Activated CD8-positive, alpha-beta T cell treated with anti-CD3 and anti-CD28 coated beads for 36 hours (primary cell): ENCODE measurements at regions not wholly inside any gene's neighbourhood (a gene's known extent, or its start where the extent isn't known, plus 50 kb on each side); places are given as distances from the start of the nearest gene placed in this dataset.
"Not testable (repeated sequence)": the region's sequence is repeated elsewhere in the genome, so short reads cannot be mapped to it uniquely, and the experiment has no call there.

Experiments used
- ATAC-seq: fragments of 200-7000 bp; cut with Tn5 transposase; one replicate; pipeline ENCODE4 v1.10.0; 2021; ENCODE audit warnings: mild to moderate bottlenecking, moderate library complexity
- CTCF ChIA-PET: fragments of 350-600 bp; sonication (Branson Sonifier 250); formaldehyde crosslinking; loops from one replicate; lab custom pipeline; 2021; ENCODE audit warnings: antibody characterized with exemption; lab: Charles Lee
- POLR2A ChIA-PET: fragments of 350-600 bp; sonication (Branson Sonifier 250); formaldehyde crosslinking; loops from one replicate; lab custom pipeline; 2021; ENCODE audit warnings: antibody characterized with exemption; lab: Charles Lee
- DNase-seq: peaks from one replicate; pipeline ENCODE4 v3.0.0-alpha.2; 2020
- H3K27ac Mint-ChIP-seq: one replicate; pipeline ENCODE4 v1.8.0; 2021; ENCODE audit warnings: mild to moderate bottlenecking, mixed read lengths
- H3K27me3 Mint-ChIP-seq: one replicate; pipeline ENCODE4 v1.8.0; 2021; ENCODE audit warnings: mixed read lengths
- H3K36me3 Mint-ChIP-seq: one replicate; pipeline ENCODE4 v1.8.0; 2021; ENCODE audit warnings: low read depth, mixed read lengths
- H3K4me1 Mint-ChIP-seq: one replicate; pipeline ENCODE4 v1.8.0; 2021; ENCODE audit warnings: low read depth, mixed read lengths
- H3K4me3 Mint-ChIP-seq: one replicate; pipeline ENCODE4 v1.8.0; 2021; ENCODE audit warnings: mild to moderate bottlenecking, moderate library complexity, mixed read lengths
- H3K9me3 Mint-ChIP-seq: one replicate; pipeline ENCODE4 v1.8.0; 2021; ENCODE audit warnings: mixed read lengths
- intact Hi-C: fragments of 100-400 bp; cut with micrococcal nuclease; formaldehyde crosslinking; loops from one replicate; pipeline ENCODE4 v1.10.0; 2022
- TF ChIP-seq, protein P1 (sequence below): fragments of 200-600 bp; IDR thresholded peaks from one replicate; pipeline ENCODE4 v1.8.0; 2022; ENCODE audit warnings: antibody characterized with exemption, mild to moderate bottlenecking

DNA sequence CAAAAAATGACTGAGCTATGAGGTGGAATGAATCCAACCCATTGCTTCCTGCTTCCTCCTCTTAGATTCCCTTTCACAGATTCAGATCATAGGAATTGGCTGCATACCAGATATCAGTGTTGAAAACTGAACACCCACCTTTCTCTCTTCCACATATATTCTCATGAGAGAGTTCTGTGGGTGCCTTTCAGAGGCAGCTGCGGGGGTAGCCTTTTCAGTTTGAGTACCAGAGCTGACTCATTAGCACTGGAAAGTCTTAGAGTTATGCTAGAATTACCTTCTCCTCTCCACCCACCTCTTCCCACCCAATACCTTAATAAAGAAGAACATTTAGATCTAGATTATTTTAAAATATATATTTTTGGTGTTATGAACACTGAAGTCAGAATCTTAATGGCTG lies 495.4 kb upstream of the SEL1L start:
- DNase-seq: no peak
- ChIA-PET POLR2A (no interaction called here), CTCF (no interaction called here)
- Mint-ChIP-seq H3K4me3 (no peak overlapping the region), H3K4me1 (no peaks in the 10 kb centered on the region), H3K9me3 (peaks cover 14% of the 10 kb centered on the region), H3K27me3 (no peaks in the 10 kb centered on the region), H3K27ac (no peak overlapping the region), H3K36me3 (no peaks in the 10 kb centered on the region)
- intact Hi-C loops: no loop called here
- no peak for ATAC-seq
- TF ChIP-seq, protein P1, sequence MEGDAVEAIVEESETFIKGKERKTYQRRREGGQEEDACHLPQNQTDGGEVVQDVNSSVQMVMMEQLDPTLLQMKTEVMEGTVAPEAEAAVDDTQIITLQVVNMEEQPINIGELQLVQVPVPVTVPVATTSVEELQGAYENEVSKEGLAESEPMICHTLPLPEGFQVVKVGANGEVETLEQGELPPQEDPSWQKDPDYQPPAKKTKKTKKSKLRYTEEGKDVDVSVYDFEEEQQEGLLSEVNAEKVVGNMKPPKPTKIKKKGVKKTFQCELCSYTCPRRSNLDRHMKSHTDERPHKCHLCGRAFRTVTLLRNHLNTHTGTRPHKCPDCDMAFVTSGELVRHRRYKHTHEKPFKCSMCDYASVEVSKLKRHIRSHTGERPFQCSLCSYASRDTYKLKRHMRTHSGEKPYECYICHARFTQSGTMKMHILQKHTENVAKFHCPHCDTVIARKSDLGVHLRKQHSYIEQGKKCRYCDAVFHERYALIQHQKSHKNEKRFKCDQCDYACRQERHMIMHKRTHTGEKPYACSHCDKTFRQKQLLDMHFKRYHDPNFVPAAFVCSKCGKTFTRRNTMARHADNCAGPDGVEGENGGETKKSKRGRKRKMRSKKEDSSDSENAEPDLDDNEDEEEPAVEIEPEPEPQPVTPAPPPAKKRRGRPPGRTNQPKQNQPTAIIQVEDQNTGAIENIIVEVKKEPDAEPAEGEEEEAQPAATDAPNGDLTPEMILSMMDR: no peak

DNA sequence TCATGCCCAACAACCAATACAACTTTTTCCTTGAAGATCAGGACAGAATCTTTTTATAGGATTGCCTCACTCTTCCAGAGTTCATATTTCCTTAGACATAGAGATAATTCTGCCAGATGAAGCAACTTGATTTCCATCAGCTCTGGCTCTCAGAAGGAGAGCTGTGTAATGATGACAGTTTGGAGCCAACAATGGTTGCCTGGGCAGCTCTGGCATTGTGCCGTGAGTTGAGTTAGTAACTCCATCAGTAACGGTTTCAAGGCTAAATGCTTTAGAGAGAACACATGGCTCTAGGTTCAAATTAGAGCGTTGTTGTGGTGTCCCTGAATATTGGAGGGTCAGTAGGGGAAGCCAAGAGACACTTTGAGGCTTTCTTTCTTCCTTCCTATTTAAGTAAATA lies 501.7 kb upstream of the SEL1L start:
- intact Hi-C loops: no loop called here
- TF ChIP-seq, protein P1: no peak
- DNase-seq: no peak
- Mint-ChIP-seq H3K27ac (no peak overlapping the region), H3K36me3 (no peaks in the 10 kb centered on the region), H3K4me1 (no peaks in the 10 kb centered on the region), H3K4me3 (no peak overlapping the region), H3K27me3 (no peaks in the 10 kb centered on the region), H3K9me3 (no peaks in the 10 kb centered on the region)
- ChIA-PET CTCF (no interaction called here), POLR2A (no interaction called here)
- ATAC-seq: no peak

DNA sequence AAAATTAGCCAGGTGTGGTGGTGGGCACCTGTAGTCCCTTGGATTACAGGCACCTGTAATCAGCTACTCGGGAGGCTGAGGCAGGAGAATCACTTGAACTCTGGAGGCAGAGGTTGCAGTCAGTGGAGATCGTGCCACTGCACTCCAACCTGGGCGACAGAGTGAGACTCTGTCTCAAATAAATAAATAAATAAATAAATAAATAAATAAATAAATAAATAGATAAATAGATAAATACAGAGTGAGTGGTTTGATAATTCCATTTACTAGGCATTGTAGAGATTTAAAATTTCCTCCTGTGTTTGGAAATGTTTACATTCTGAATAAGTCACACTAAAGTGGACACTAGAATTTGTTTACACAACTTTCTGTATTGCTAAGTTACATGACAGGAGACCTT lies 504.4 kb upstream of the SEL1L start:
- H3K36me3 Mint-ChIP-seq, ATAC-seq, intact Hi-C loops, DNase-seq, H3K9me3 Mint-ChIP-seq, POLR2A ChIA-PET, H3K27me3 Mint-ChIP-seq, H3K27ac Mint-ChIP-seq, H3K4me3 Mint-ChIP-seq, H3K4me1 Mint-ChIP-seq, CTCF ChIA-PET: not testable (repeated sequence)

DNA sequence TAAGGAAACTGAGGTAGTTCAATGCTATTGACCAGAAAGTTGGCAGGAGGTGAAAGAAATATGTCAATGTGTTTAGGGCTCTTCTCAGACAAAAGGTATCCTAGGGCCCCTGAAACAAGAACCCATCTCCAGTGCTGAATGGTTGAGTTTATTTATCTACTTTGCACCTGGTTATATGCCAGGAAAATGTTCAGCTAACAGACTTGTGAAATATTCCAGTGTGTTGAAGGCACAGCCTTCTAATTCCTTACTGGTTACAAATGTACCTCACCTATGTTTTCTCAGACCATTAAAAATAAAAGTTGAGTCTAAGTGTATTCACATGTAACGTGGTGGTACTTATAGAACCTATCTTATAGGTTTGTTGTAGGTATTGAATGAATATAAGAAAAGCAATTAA lies 511.7 kb upstream of the SEL1L start:
- ChIA-PET POLR2A (no interaction called here), CTCF (no interaction called here)
- no peaks in the 10 kb centered on the region for H3K4me1 Mint-ChIP-seq
- DNase-seq (no peak), ATAC-seq (no peak)
- no peak overlapping the region for H3K4me3 Mint-ChIP-seq
- H3K27ac Mint-ChIP-seq: no peak overlapping the region
- intact Hi-C loops: no loop called here
- no peaks in the 10 kb centered on the region for H3K27me3 Mint-ChIP-seq
- no peaks in the 10 kb centered on the region for H3K9me3 Mint-ChIP-seq
- TF ChIP-seq, protein P1: no peak
- H3K36me3 Mint-ChIP-seq: no peaks in the 10 kb centered on the region

DNA sequence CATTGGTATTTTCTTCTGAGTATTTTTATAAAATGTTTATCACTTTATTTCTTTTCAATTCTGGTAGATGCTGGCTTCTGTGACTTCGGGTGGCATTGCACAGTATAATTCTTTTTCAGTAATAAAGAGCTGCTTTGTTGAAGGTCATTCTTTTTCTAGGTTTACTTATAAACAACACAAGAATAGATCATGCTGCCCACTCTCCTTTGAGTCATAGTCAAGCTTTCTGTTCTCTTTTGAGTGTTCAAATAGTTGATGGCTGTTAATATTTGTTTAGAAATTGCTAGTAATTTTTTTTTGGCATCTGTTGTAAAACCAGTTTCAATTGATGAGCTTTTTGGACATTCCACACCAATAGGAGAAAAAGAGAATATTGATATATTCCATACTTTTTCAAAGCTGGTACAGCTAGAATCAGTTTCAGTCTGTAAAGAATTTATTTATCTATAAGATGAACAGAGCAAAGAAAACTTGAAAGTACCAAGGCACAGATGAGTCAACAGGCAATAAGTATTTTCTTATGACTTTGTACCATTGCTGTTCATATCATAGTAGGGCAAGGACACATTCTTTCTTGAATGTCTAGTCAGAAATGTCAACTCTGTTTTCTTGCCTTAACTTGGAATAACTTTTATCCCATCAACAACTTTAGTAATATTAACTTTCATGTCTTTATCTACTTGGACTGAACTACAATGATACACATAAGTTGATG lies 513.0 kb upstream of the SEL1L start:
- ATAC-seq: no peak
- ChIA-PET POLR2A (no interaction called here), CTCF (no interaction called here)
- intact Hi-C loops: no loop called here
- DNase-seq: no peak
- Mint-ChIP-seq H3K27ac (no peak overlapping the region), H3K9me3 (no peaks in the 10 kb centered on the region), H3K4me3 (no peak overlapping the region), H3K4me1 (no peaks in the 10 kb centered on the region), H3K27me3 (no peaks in the 10 kb centered on the region), H3K36me3 (no peaks in the 10 kb centered on the region)
- TF ChIP-seq, protein P1: no peak
